ENCODE measurements at regions not wholly inside any gene's neighbourhood (a gene's known extent, or its start where the extent isn't known, plus 50 kb on each side); places are given as distances from the start of the nearest gene placed in this dataset.
"Not testable (repeated sequence)": the region's sequence is repeated elsewhere in the genome, so short reads cannot be mapped to it uniquely, and the experiment has no call there.

- DNase-seq (ENCODE audit: low read depth in 2 of 2, low spot score in 1 of 2), result no peak
Measured at GRCh38 chr3:8301977-8302735, 199.5 kb upstream of the LMCD1 start.

GRCh38 chr3:8303466-8303865, 198.2 kb upstream of the LMCD1 start:
- no peak for DNase-seq (ENCODE audit: low read depth in 2 of 2, low spot score in 1 of 2)

- no peak for DNase-seq (ENCODE audit: low read depth in 2 of 2, low spot score in 1 of 2)
Measured at GRCh38 chr3:8305371-8305770, 196.3 kb upstream of the LMCD1 start.

GRCh38 chr3:8307545-8308110, 194.0 kb upstream of the LMCD1 start:
- no peak for DNase-seq (ENCODE audit: low read depth in 2 of 2, low spot score in 1 of 2)

GRCh38 chr3:8311321-8311720, 190.3 kb upstream of the LMCD1 start:
- DNase-seq (ENCODE audit: low read depth in 2 of 2, low spot score in 1 of 2), result no peak

GRCh38 chr3:8312685-8313084, 188.9 kb upstream of the LMCD1 start:
- DNase-seq (ENCODE audit: low read depth in 2 of 2, low spot score in 1 of 2), result no peak

- no peak for DNase-seq (ENCODE audit: low read depth in 2 of 2, low spot score in 1 of 2)
Measured at GRCh38 chr3:8313560-8314267, 187.9 kb upstream of the LMCD1 start.

GRCh38 chr3:8315526-8315925, 186.1 kb upstream of the LMCD1 start:
- not testable (repeated sequence) for DNase-seq (ENCODE audit: low read depth in 2 of 2, low spot score in 1 of 2)

GRCh38 chr3:8317661-8318649, 183.7 kb upstream of the LMCD1 start:
- DNase-seq (ENCODE audit: low read depth in 2 of 2, low spot score in 1 of 2), result no peak

GRCh38 chr3:8319935-8320634, 181.5 kb upstream of the LMCD1 start:
- DNase-seq (ENCODE audit: low read depth in 2 of 2, low spot score in 1 of 2), result no peak

GRCh38 chr3:8320711-8321458, 180.7 kb upstream of the LMCD1 start:
- DNase-seq (ENCODE audit: low read depth in 2 of 2, low spot score in 1 of 2), result no peak

GRCh38 chr3:8324747-8325146, 176.9 kb upstream of the LMCD1 start:
- peak; percentile 13 to 29 for DNase-seq (ENCODE audit: low read depth in 2 of 2, low spot score in 1 of 2)

GRCh38 chr3:8325306-8325705, 176.3 kb upstream of the LMCD1 start:
- DNase-seq (ENCODE audit: low read depth in 2 of 2, low spot score in 1 of 2), result no peak

GRCh38 chr3:8325833-8326232, 175.8 kb upstream of the LMCD1 start:
- DNase-seq (ENCODE audit: low read depth in 2 of 2, low spot score in 1 of 2), result not testable (repeated sequence)

GRCh38 chr3:8327739-8328138, 173.9 kb upstream of the LMCD1 start:
- no peak for DNase-seq (ENCODE audit: low read depth in 2 of 2, low spot score in 1 of 2)

- DNase-seq (ENCODE audit: low read depth in 2 of 2, low spot score in 1 of 2), result no peak
Measured at GRCh38 chr3:8328967-8329366, 172.7 kb upstream of the LMCD1 start.

GRCh38 chr3:8329598-8329997, 172.0 kb upstream of the LMCD1 start:
- no peak for DNase-seq (ENCODE audit: low read depth in 2 of 2, low spot score in 1 of 2)

- no peak for DNase-seq (ENCODE audit: low read depth in 2 of 2, low spot score in 1 of 2)
Measured at GRCh38 chr3:8336456-8336855, 165.2 kb upstream of the LMCD1 start.

- DNase-seq (ENCODE audit: low read depth in 2 of 2, low spot score in 1 of 2), result no peak
Measured at GRCh38 chr3:8338424-8338823, 163.2 kb upstream of the LMCD1 start.

- DNase-seq (ENCODE audit: low read depth in 2 of 2, low spot score in 1 of 2), result no peak
Measured at GRCh38 chr3:8341821-8342247, 159.8 kb upstream of the LMCD1 start.

Data from stimulated activated CD8-positive, alpha-beta memory T cell treated with anti-CD3 and anti-CD28 coated beads, Interleukin-4, amount 100 ng/mL, for 1 hour (primary cell).